Mesothelial cell of epicardium (in vitro differentiated cells): ENCODE measurements at regions not wholly inside any gene's neighbourhood (a gene's known extent, or its start where the extent isn't known, plus 50 kb on each side); places are given as distances from the start of the nearest gene placed in this dataset.

Experiments
- DNase-seq, 2 experiments: peaks; one replicate each; pipeline ENCODE4 v3.0.0; 2021; ENCODE audit warnings: low spot score in 2 of 2; ENCODE audit not compliant: unreplicated experiment in 2 of 2
- H3K27ac Mint-ChIP-seq: 2 replicates; pipeline ENCODE4 v1.8.0; 2021; ENCODE audit warnings: mixed read lengths
- H3K27me3 Mint-ChIP-seq: 2 replicates; pipeline ENCODE4 v1.8.0; 2021; ENCODE audit warnings: low read depth, mixed read lengths
- H3K36me3 Mint-ChIP-seq: 2 replicates; pipeline ENCODE4 v1.8.0; 2021; ENCODE audit warnings: mixed read lengths
- H3K4me1 Mint-ChIP-seq: 2 replicates; pipeline ENCODE4 v1.8.0; 2021; ENCODE audit warnings: mixed read lengths
- H3K4me3 Mint-ChIP-seq: 2 replicates; pipeline ENCODE4 v1.8.0; 2021; ENCODE audit warnings: mild to moderate bottlenecking, moderate library complexity, mixed read lengths
- H3K9me3 Mint-ChIP-seq: 2 replicates; pipeline ENCODE4 v1.8.0; 2021; ENCODE audit warnings: mixed read lengths
- CTCF ChIP-seq: fragments of 200-600 bp; sonication (generic); IDR thresholded peaks from one replicate; pipeline ENCODE4 v1.5.0; 2021; ENCODE audit warnings: antibody characterized with exemption; ENCODE audit not compliant: unreplicated experiment

DNA sequence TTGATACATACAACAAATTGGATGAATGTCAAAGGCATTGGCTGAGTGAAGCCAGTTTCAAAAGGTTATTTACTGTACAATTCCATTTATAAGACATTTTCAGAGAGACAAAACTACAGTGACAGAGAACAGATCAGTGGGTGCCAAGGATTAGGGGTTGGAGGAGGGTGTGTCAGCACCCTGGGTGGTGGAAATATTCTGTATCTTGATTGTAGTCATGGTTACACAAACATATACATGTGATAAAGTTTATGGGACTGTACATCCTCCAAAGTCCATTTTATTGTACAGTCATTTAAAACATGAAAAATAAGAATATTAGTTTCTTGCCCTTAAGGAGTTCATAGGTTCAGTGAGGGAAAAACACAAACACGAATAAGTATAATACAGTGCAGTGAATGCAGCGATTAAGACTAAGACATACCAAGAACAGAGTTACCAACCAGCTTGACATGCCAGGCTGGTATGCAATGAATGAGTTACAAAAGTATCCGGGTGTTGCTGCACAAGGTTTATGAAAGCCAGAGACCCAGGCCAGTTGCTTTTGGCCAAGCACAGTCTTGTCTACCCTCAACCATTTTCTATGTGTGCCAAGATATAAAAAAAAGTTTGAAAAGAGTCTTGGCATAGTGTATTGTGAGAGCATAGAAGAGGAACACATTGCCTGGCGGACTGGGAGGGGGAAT is 123.6 kb downstream of the MSL3 start:
- Mint-ChIP-seq H3K4me1 (no peaks in the 10 kb centered on the region), H3K27me3 (no peaks in the 10 kb centered on the region), H3K27ac (no peak overlapping the region), H3K36me3 (no peaks in the 10 kb centered on the region), H3K4me3 (no peak overlapping the region), H3K9me3 (peaks cover 11% of the 10 kb centered on the region)
- no peak for TF ChIP-seq CTCF
- DNase-seq, result no peak

- TF ChIP-seq CTCF, result no peak
- Mint-ChIP-seq H3K36me3 (no peaks in the 10 kb centered on the region), H3K4me3 (no peak overlapping the region), H3K4me1 (no peaks in the 10 kb centered on the region), H3K27ac (no peak overlapping the region), H3K9me3 (peaks cover 28% of the 10 kb centered on the region), H3K27me3 (no peaks in the 10 kb centered on the region)
- DNase-seq, result no peak
These were observed 128.7 kb downstream of the MSL3 start for GRCh38 chrX:11886745-11887144.

GRCh38 chrX:11887175-11887574 is 129.1 kb downstream of the MSL3 start:
- Mint-ChIP-seq H3K4me1 (no peaks in the 10 kb centered on the region), H3K27me3 (no peaks in the 10 kb centered on the region), H3K36me3 (no peaks in the 10 kb centered on the region), H3K27ac (no peak overlapping the region), H3K9me3 (peaks cover 24% of the 10 kb centered on the region), H3K4me3 (no peak overlapping the region)
- no peak for DNase-seq
- TF ChIP-seq CTCF, result no peak

- Mint-ChIP-seq H3K4me3 (no peak overlapping the region), H3K27ac (no peak overlapping the region), H3K36me3 (no peaks in the 10 kb centered on the region), H3K4me1 (no peaks in the 10 kb centered on the region), H3K9me3 (peaks cover 19% of the 10 kb centered on the region), H3K27me3 (no peaks in the 10 kb centered on the region)
- TF ChIP-seq CTCF, result no peak
- DNase-seq, result no peak
These were observed 130.4 kb downstream of the MSL3 start for GRCh38 chrX:11888421-11888820.

GRCh38 chrX:11889791-11890190 is 131.8 kb downstream of the MSL3 start:
- no peak for DNase-seq
- no peaks in the 10 kb centered on the region for H3K36me3 Mint-ChIP-seq
- no peak overlapping the region for H3K27ac Mint-ChIP-seq
- no peaks in the 10 kb centered on the region for H3K4me1 Mint-ChIP-seq
- H3K4me3 Mint-ChIP-seq, result no peak overlapping the region
- peaks cover 21% of the 10 kb centered on the region for H3K9me3 Mint-ChIP-seq
- H3K27me3 Mint-ChIP-seq, result no peaks in the 10 kb centered on the region
- TF ChIP-seq CTCF, result no peak
